Endothelial cell of umbilical vein (primary cell): ENCODE measurements at regions not wholly inside any gene's neighbourhood (a gene's known extent, or its start where the extent isn't known, plus 50 kb on each side); places are given as distances from the start of the nearest gene placed in this dataset.

ENCODE experiments used
- BruUV-seq: library from RNA; stranded (reverse); fragments of 400-500 nt; replicated peaks from 2 replicates; lab custom pipeline; 2021; lab: Mats Ljungman, UMichigan
- CTCF ChIA-PET: fragments of 300-600, 350-600 bp; sonication (Branson Sonifier 250); formaldehyde crosslinking; loops from one replicate; lab custom pipeline; 2021; ENCODE audit warnings: antibody characterized with exemption, inconsistent platforms; lab: Charles Lee
- POLR2A ChIA-PET: fragments of 300-600, 350-600 bp; sonication (Branson Sonifier 250); formaldehyde crosslinking; loops from one replicate; lab custom pipeline; 2021; ENCODE audit warnings: antibody characterized with exemption, inconsistent platforms; lab: Charles Lee
- DNase-seq: peaks from one replicate; pipeline ENCODE4 v3.0.0-alpha.2; 2011; ENCODE audit warnings: low read depth, low spot score
- FAIRE-seq: peaks from 2 replicates; lab custom pipeline; 2011; peaks lifted over from hg19 to GRCh38; lab: Jason Lieb, UNC
- H2AFZ ChIP-seq: 2 replicates; pipeline ENCODE4 v1.6.0; 2012; ENCODE audit warnings: low read depth, low read length, control low read depth, inconsistent platforms
- H3K27ac ChIP-seq: 2 replicates; pipeline ENCODE4 v1.5.1; 2011; ENCODE audit warnings: low read depth, mild to moderate bottlenecking, control low read depth, low read length, moderate library complexity; ENCODE audit not compliant: insufficient read depth
- H3K27me3 ChIP-seq, 2 experiments: 2 replicates each; pipeline versions ENCODE4 v1.6.0 to v1.6.1; 2011; ENCODE audit warnings: low read length in 2 of 2, mixed read lengths in 1 of 2; ENCODE audit not compliant: control insufficient read depth in 2 of 2, insufficient read depth in 2 of 2
- H3K36me3 ChIP-seq, 2 experiments: 2 replicates in 1 of 2; 3 replicates in 1 of 2; pipeline ENCODE4 v1.5.1; 2011; ENCODE audit warnings: low read length in 2 of 2, mild to moderate bottlenecking in 1 of 2, moderate library complexity in 1 of 2; ENCODE audit not compliant: control insufficient read depth in 2 of 2, insufficient read depth in 2 of 2; ENCODE audit errors: extremely low read depth in 1 of 2
- H3K4me1 ChIP-seq: 3 replicates; pipeline ENCODE4 v1.5.1; 2011; ENCODE audit warnings: mild to moderate bottlenecking, low read length; ENCODE audit not compliant: control insufficient read depth, insufficient read depth; ENCODE audit errors: extremely low read depth
- H3K4me2 ChIP-seq: 2 replicates; pipeline ENCODE4 v1.6.1; 2011; ENCODE audit warnings: low read length, control low read depth, mixed read lengths; ENCODE audit not compliant: insufficient read depth
- H3K4me3 ChIP-seq, 3 experiments: fragments of 200-600 bp in 1 of 3; sonication (generic), shearing (Covaris generic) in 1 of 3; replicated peaks in 1 of 3; 2 replicates each; pipeline ENCODE4 v1.5.1; 2011 to 2016; ENCODE audit warnings: control low read depth in 3 of 3, low read length in 3 of 3, mild to moderate bottlenecking in 2 of 3, inconsistent platforms in 1 of 3, low read depth in 1 of 3, moderate library complexity in 1 of 3; ENCODE audit not compliant: insufficient read depth in 1 of 3
- H3K79me2 ChIP-seq: 2 replicates; pipeline ENCODE4 v1.6.0; 2012; ENCODE audit warnings: low read length, inconsistent platforms; ENCODE audit not compliant: control insufficient read depth, insufficient read depth
- H3K9ac ChIP-seq: replicated peaks from 2 replicates; pipeline ENCODE3; 2011; ENCODE audit warnings: low read length, control low read depth; ENCODE audit not compliant: insufficient read depth; ENCODE audit errors: extremely low read depth
- H3K9me1 ChIP-seq: replicated peaks from 3 replicates; pipeline ENCODE4 v1.6.0; 2011; ENCODE audit warnings: mild to moderate bottlenecking, low read length; ENCODE audit not compliant: control insufficient read depth, insufficient read depth; ENCODE audit errors: extremely low read depth
- H3K9me3 ChIP-seq: replicated peaks from 2 replicates; pipeline ENCODE4 v1.5.1; 2012; ENCODE audit warnings: low read length, inconsistent platforms; ENCODE audit not compliant: control insufficient read depth, insufficient read depth
- H4K20me1 ChIP-seq: replicated peaks from 2 replicates; pipeline ENCODE3; 2011; ENCODE audit warnings: mild to moderate bottlenecking, low read length; ENCODE audit not compliant: control insufficient read depth, insufficient read depth; ENCODE audit errors: extremely low read depth
- CTCF ChIP-seq, 2 donors: IDR thresholded peaks; 1 replicate in 1 of 2; 2 replicates in 1 of 2; pipeline ENCODE4 v1.5.1; 2011; ENCODE audit warnings: low read length in 2 of 2, mild to moderate bottlenecking in 2 of 2, moderate library complexity in 2 of 2, control low read depth in 1 of 2, inconsistent platforms in 1 of 2, low read depth in 1 of 2; ENCODE audit not compliant: insufficient read depth in 1 of 2; ENCODE audit errors: extremely low read depth in 1 of 2
- EZH2 ChIP-seq: IDR thresholded peaks from 2 replicates; pipeline ENCODE4 v1.6.1; 2012; ENCODE audit warnings: borderline replicate concordance, low read depth, mild to moderate bottlenecking, moderate library complexity, low read length, inconsistent platforms; ENCODE audit not compliant: severe bottlenecking
- FOS ChIP-seq: IDR thresholded peaks from 2 replicates; pipeline ENCODE4 v1.6.1; 2011; ENCODE audit warnings: mild to moderate bottlenecking, low read length, moderate library complexity, borderline replicate concordance; ENCODE audit not compliant: insufficient read depth
- GATA2 ChIP-seq: IDR thresholded peaks from 2 replicates; pipeline ENCODE4 v1.7.0; 2011; ENCODE audit warnings: low read depth, mild to moderate bottlenecking, moderate library complexity, mixed read lengths, low read length; ENCODE audit not compliant: insufficient read length, insufficient read depth
- MAX ChIP-seq: IDR thresholded peaks from 2 replicates; pipeline ENCODE4 v1.6.1; 2011; ENCODE audit not compliant: insufficient read depth, insufficient read length
- MYC ChIP-seq: IDR thresholded peaks from one replicate; pipeline ENCODE4 v1.6.1; 2011; ENCODE audit warnings: mild to moderate bottlenecking, low read depth, low read length
- POLR2A ChIP-seq: IDR thresholded peaks from 2 replicates; pipeline ENCODE4 v1.6.1; 2012; ENCODE audit warnings: low read depth, mild to moderate bottlenecking, control low read depth, low read length
- POLR2AphosphoS5 ChIP-seq: IDR thresholded peaks from 2 replicates; pipeline ENCODE4 v1.6.1; 2012; ENCODE audit warnings: low read depth, mild to moderate bottlenecking, control low read depth, low read length, moderate library complexity; ENCODE audit not compliant: insufficient read depth
- dilution Hi-C: fragments of 300-500 bp; cut with MboI; formaldehyde crosslinking; loops from one replicate; pipeline ENCODE4 v1.15.0; 2019; ENCODE audit warnings: low sequenced_read_pairs; ENCODE audit not compliant: extremely low pct_ligation_motif_present
- intact Hi-C: fragments of 100-400 bp; cut with micrococcal nuclease; formaldehyde crosslinking; loops from one replicate; pipeline ENCODE4 v1.10.0; 2022

GRCh38 chr4:14701389-14701788 is 300.9 kb upstream of the CPEB2 start:
- Histone ChIP-seq H3K79me2 (no peaks in the 10 kb centered on the region), H3K27me3 (no peaks in the 10 kb centered on the region), H3K4me3 (no peak overlapping the region), H2AFZ (no peak overlapping the region), H3K36me3 (no peaks in the 10 kb centered on the region), H3K9me3 (no peaks in the 10 kb centered on the region), H3K4me2 (no peak overlapping the region), H3K4me1 (no peaks in the 10 kb centered on the region), H4K20me1 (no peaks in the 10 kb centered on the region), H3K9me1 (no peaks in the 10 kb centered on the region), H3K9ac (no peak overlapping the region), H3K27ac (no peak overlapping the region)
- ChIA-PET CTCF (no interaction called here), POLR2A (no interaction called here)
- dilution Hi-C loops (no loop called here), intact Hi-C loops (no loop called here)
- no peak for FAIRE-seq
- TF ChIP-seq MAX (no peak), FOS (no peak), GATA2 (no peak), EZH2 (no peak), MYC (no peak), POLR2A (no peak), POLR2AphosphoS5 (no peak)
- BruUV-seq, result no TSS peak
- no peak for DNase-seq

- POLR2A ChIA-PET, result no interaction called here
- no peak for DNase-seq
Measured at GRCh38 chr4:14701896-14702295, 300.4 kb upstream of the CPEB2 start.

More at GRCh38 chr4:14701896-14702295, 300.4 kb upstream of the CPEB2 start:
- H3K9me1 ChIP-seq, result no peaks in the 10 kb centered on the region
- no peaks in the 10 kb centered on the region for H4K20me1 ChIP-seq
- no peaks in the 10 kb centered on the region for H3K9me3 ChIP-seq
- no TSS peak for BruUV-seq
- TF ChIP-seq CTCF (IDR thresholded peaks at IDR 0.05; ENCODE audit: extremely low read depth in 1 of 2, insufficient read depth in 1 of 2, low read depth in 1 of 2, low read length in 2 of 2) (no peak), FOS (no peak), MYC (no peak), GATA2 (no peak)
- FAIRE-seq, result no peak
- H3K36me3 ChIP-seq, result no peaks in the 10 kb centered on the region
- H3K4me2 ChIP-seq, result no peak overlapping the region
- intact Hi-C loops (no loop called here), dilution Hi-C loops (no loop called here)
- H3K27me3 ChIP-seq, result no peaks in the 10 kb centered on the region
- H3K27ac ChIP-seq, result no peak overlapping the region
- H3K4me3 ChIP-seq, result no peak overlapping the region
- CTCF ChIA-PET, result no interaction called here
- no peaks in the 10 kb centered on the region for H3K79me2 ChIP-seq
- no peaks in the 10 kb centered on the region for H3K4me1 ChIP-seq
- no peak overlapping the region for H3K9ac ChIP-seq
- H2AFZ ChIP-seq, result no peak overlapping the region
